CD8-positive, alpha-beta memory T cell (primary cell): ENCODE measurements at regions not wholly inside any gene's neighbourhood (a gene's known extent, or its start where the extent isn't known, plus 50 kb on each side); places are given as distances from the start of the nearest gene placed in this dataset.
"Not testable (repeated sequence)": the region's sequence is repeated elsewhere in the genome, so short reads cannot be mapped to it uniquely, and the experiment has no call there.

Experiments
- CTCF ChIA-PET: fragments of 350-600 bp; sonication (Branson Sonifier 250); formaldehyde crosslinking; loops from one replicate; lab custom pipeline; 2021; ENCODE audit warnings: antibody characterized with exemption; lab: Charles Lee
- POLR2A ChIA-PET: fragments of 350-600 bp; sonication (Branson Sonifier 250); formaldehyde crosslinking; loops from one replicate; lab custom pipeline; 2021; ENCODE audit warnings: antibody characterized with exemption; lab: Charles Lee
- DNase-seq, 5 donors: peaks; one replicate each; pipeline versions ENCODE4 v3.0.0 to v3.0.0-alpha.2; 2020 to 2022; ENCODE audit warnings: mixed read lengths in 1 of 5
- H3K27ac ChIP-seq: one replicate; pipeline ENCODE4 v1.7.0; 2013; ENCODE audit warnings: low read depth, mild to moderate bottlenecking, low read length, moderate library complexity
- H3K27me3 ChIP-seq: 2 replicates; pipeline ENCODE4 v1.7.0; 2013; ENCODE audit warnings: low read length, mild to moderate bottlenecking; ENCODE audit not compliant: insufficient read depth, poor library complexity, severe bottlenecking
- H3K36me3 ChIP-seq: 2 replicates; pipeline ENCODE4 v1.7.0; 2013; ENCODE audit warnings: mild to moderate bottlenecking, low read length, moderate library complexity; ENCODE audit not compliant: insufficient read depth
- H3K4me1 ChIP-seq: 2 replicates; pipeline ENCODE4 v1.7.0; 2013; ENCODE audit warnings: mild to moderate bottlenecking, low read length, moderate library complexity; ENCODE audit not compliant: insufficient read depth
- H3K4me3 ChIP-seq: 2 replicates; pipeline ENCODE4 v1.7.0; 2013; ENCODE audit warnings: mild to moderate bottlenecking, low read length
- H3K9me3 ChIP-seq: 2 replicates; pipeline ENCODE4 v1.7.0; 2013; ENCODE audit warnings: mild to moderate bottlenecking, low read length
- H3K27ac Mint-ChIP-seq, 8 donors: one replicate each; pipeline ENCODE4 v1.8.0; 2020 to 2021; ENCODE audit warnings: mixed read lengths in 8 of 8, mild to moderate bottlenecking in 6 of 8, inconsistent platforms in 3 of 8, moderate library complexity in 3 of 8
- H3K27me3 Mint-ChIP-seq, 2 donors: one replicate each; pipeline ENCODE4 v1.8.0; 2020 to 2021; ENCODE audit warnings: mixed read lengths in 2 of 2, mild to moderate bottlenecking in 1 of 2, moderate library complexity in 1 of 2
- H3K36me3 Mint-ChIP-seq, 3 donors: one replicate each; pipeline ENCODE4 v1.8.0; 2020 to 2021; ENCODE audit warnings: mixed read lengths in 3 of 3, inconsistent platforms in 1 of 3, mild to moderate bottlenecking in 1 of 3
- H3K4me1 Mint-ChIP-seq, 3 donors: one replicate each; pipeline ENCODE4 v1.8.0; 2020 to 2021; ENCODE audit warnings: mixed read lengths in 3 of 3, inconsistent platforms in 1 of 3, mild to moderate bottlenecking in 1 of 3
- H3K4me3 Mint-ChIP-seq, 7 donors: one replicate each; pipeline ENCODE4 v1.8.0; 2020 to 2021; ENCODE audit warnings: mixed read lengths in 7 of 7, mild to moderate bottlenecking in 6 of 7, moderate library complexity in 4 of 7, inconsistent platforms in 2 of 7
- H3K9me3 Mint-ChIP-seq, 5 donors: one replicate each; pipeline ENCODE4 v1.8.0; 2020 to 2022; ENCODE audit warnings: mixed read lengths in 5 of 5, mild to moderate bottlenecking in 3 of 5, moderate library complexity in 2 of 5, inconsistent platforms in 1 of 5

- CTCF ChIA-PET, result no interaction called here
- Mint-ChIP-seq H3K4me3 (no peak overlapping the region), H3K36me3 (no peaks in the 10 kb centered on the region), H3K9me3 (peaks cover 0 to 3% (median 0%) of the 10 kb centered on the region in 5 donors), H3K4me1 (no peaks in the 10 kb centered on the region), H3K27ac (no peak overlapping the region), H3K27me3 (no peaks in the 10 kb centered on the region)
- H3K4me1 ChIP-seq, result no peaks in the 10 kb centered on the region
- no peaks in the 10 kb centered on the region for H3K27me3 ChIP-seq
- H3K36me3 ChIP-seq, result no peaks in the 10 kb centered on the region
- DNase-seq, result no peak
- H3K9me3 ChIP-seq, result no peaks in the 10 kb centered on the region
- POLR2A ChIA-PET, result no interaction called here
- no peak overlapping the region for H3K4me3 ChIP-seq
- no peak overlapping the region for H3K27ac ChIP-seq
Measured at GRCh38 chr7:109641445-109641844, 1071.8 kb downstream of the DNAJB9 start.

GRCh38 chr7:109646124-109646523, 1076.5 kb downstream of the DNAJB9 start:
- no peak for DNase-seq
- Mint-ChIP-seq H3K27ac (no peak overlapping the region), H3K27me3 (no peaks in the 10 kb centered on the region), H3K9me3 (peaks cover 0 to 13% (median 0%) of the 10 kb centered on the region in 5 donors), H3K4me1 (no peaks in the 10 kb centered on the region), H3K36me3 (no peaks in the 10 kb centered on the region), H3K4me3 (no peak overlapping the region)
- Histone ChIP-seq H3K4me3 (no peak overlapping the region), H3K36me3 (no peaks in the 10 kb centered on the region), H3K4me1 (no peaks in the 10 kb centered on the region), H3K27ac (no peak overlapping the region), H3K9me3 (no peaks in the 10 kb centered on the region), H3K27me3 (no peaks in the 10 kb centered on the region)
- ChIA-PET CTCF (no interaction called here), POLR2A (no interaction called here)

GRCh38 chr7:109646594-109646993, 1076.9 kb downstream of the DNAJB9 start:
- POLR2A ChIA-PET, DNase-seq, H3K27ac Mint-ChIP-seq, H3K4me3 Mint-ChIP-seq, H3K4me1 ChIP-seq, H3K36me3 ChIP-seq, H3K4me1 Mint-ChIP-seq, H3K27me3 Mint-ChIP-seq, CTCF ChIA-PET, H3K9me3 ChIP-seq, H3K36me3 Mint-ChIP-seq, H3K4me3 ChIP-seq, H3K27me3 ChIP-seq, H3K27ac ChIP-seq: not testable (repeated sequence)
- H3K9me3 Mint-ChIP-seq, result peaks cover 0 to 13% (median 0%) of the 10 kb centered on the region in 5 donors

GRCh38 chr7:109647263-109647662, 1077.6 kb downstream of the DNAJB9 start:
- POLR2A ChIA-PET, H3K27ac ChIP-seq, H3K4me3 Mint-ChIP-seq, H3K4me1 ChIP-seq, H3K4me1 Mint-ChIP-seq, CTCF ChIA-PET, H3K27ac Mint-ChIP-seq, H3K27me3 Mint-ChIP-seq, H3K36me3 Mint-ChIP-seq, DNase-seq, H3K27me3 ChIP-seq, H3K36me3 ChIP-seq, H3K4me3 ChIP-seq, H3K9me3 ChIP-seq: not testable (repeated sequence)
- H3K9me3 Mint-ChIP-seq, result peaks cover 0 to 13% (median 0%) of the 10 kb centered on the region in 5 donors

- Histone ChIP-seq H3K27ac (no peak overlapping the region), H3K27me3 (no peaks in the 10 kb centered on the region), H3K4me3 (no peak overlapping the region), H3K36me3 (no peaks in the 10 kb centered on the region), H3K9me3 (no peaks in the 10 kb centered on the region), H3K4me1 (no peaks in the 10 kb centered on the region)
- H3K9me3 Mint-ChIP-seq, result peaks cover 0 to 9% (median 2%) of the 10 kb centered on the region in 5 donors
- no peak overlapping the region for H3K27ac Mint-ChIP-seq
- H3K4me1 Mint-ChIP-seq, result no peaks in the 10 kb centered on the region
- DNase-seq, result no peak
- no peaks in the 10 kb centered on the region for H3K27me3 Mint-ChIP-seq
- CTCF ChIA-PET, result no interaction called here
- no peak overlapping the region for H3K4me3 Mint-ChIP-seq
- POLR2A ChIA-PET, result no interaction called here
- H3K36me3 Mint-ChIP-seq, result no peaks in the 10 kb centered on the region
Measured at GRCh38 chr7:109659261-109659660, 1089.6 kb downstream of the DNAJB9 start.

DNA sequence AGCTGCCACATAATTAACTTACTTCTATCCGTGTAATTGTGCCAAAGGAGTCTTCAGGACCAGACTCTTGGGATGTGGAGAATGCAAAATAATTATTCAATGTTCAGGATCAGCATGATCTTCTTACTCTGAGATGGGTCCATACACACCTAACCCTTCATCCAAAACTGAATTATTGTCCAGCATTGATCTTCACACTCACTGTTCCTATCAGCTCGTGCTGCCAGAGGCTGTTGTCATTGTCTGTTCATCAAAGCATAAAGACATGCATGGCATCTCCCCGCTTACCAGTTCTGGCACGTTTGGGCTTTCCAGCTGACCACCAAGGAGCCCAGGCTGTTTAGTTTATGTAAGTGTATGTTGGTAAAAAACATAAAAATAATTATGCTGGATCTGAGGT, 1090.7 kb downstream of the DNAJB9 start:
- H3K9me3 Mint-ChIP-seq, result peaks cover 0 to 3% (median 0%) of the 10 kb centered on the region in 5 donors

DNA sequence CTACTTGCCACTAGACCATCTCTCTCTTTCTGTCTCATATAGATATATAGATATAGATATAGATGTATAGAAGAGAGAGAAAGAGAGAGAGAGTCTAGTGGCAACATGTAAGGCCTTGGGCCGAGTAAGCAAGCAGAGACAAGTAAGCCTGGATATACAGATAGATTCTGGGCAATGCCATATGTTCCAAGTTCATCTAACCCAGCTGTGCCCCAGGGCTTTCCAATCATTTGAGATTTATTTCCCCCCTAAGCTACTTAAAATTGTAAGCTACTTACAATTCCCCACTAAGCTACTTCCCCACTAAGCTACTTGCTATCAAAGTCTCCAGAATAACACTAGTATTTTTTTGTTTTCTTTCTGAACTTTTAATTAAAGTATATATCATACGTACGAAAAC, 1094.1 kb downstream of the DNAJB9 start:
- CTCF ChIA-PET, result no interaction called here
- no peak overlapping the region for H3K4me3 Mint-ChIP-seq

More for the DNA sequence above, 1090.7 kb downstream of the DNAJB9 start:
- Mint-ChIP-seq H3K36me3 (no peaks in the 10 kb centered on the region), H3K27ac (no peak overlapping the region), H3K4me3 (no peak overlapping the region), H3K4me1 (no peaks in the 10 kb centered on the region), H3K27me3 (no peaks in the 10 kb centered on the region)
- Histone ChIP-seq H3K27ac (no peak overlapping the region), H3K4me3 (no peak overlapping the region), H3K27me3 (no peaks in the 10 kb centered on the region), H3K4me1 (no peaks in the 10 kb centered on the region), H3K36me3 (no peaks in the 10 kb centered on the region), H3K9me3 (no peaks in the 10 kb centered on the region)
- POLR2A ChIA-PET, result no interaction called here
- DNase-seq, result no peak
- CTCF ChIA-PET, result no interaction called here

GRCh38 chr7:109687269-109687668, 1117.6 kb downstream of the DNAJB9 start:
- H3K27me3 ChIP-seq, H3K27ac Mint-ChIP-seq, H3K36me3 ChIP-seq, H3K27ac ChIP-seq, DNase-seq, H3K4me3 Mint-ChIP-seq, H3K36me3 Mint-ChIP-seq, CTCF ChIA-PET, H3K4me1 Mint-ChIP-seq, H3K4me3 ChIP-seq, POLR2A ChIA-PET, H3K4me1 ChIP-seq, H3K9me3 ChIP-seq, H3K27me3 Mint-ChIP-seq: not testable (repeated sequence)
- H3K9me3 Mint-ChIP-seq, result peaks cover 0 to 12% (median 10%) of the 10 kb centered on the region in 5 donors

More for the DNA sequence above, 1094.1 kb downstream of the DNAJB9 start:
- H3K36me3 ChIP-seq, result no peaks in the 10 kb centered on the region
- no peak overlapping the region for H3K27ac Mint-ChIP-seq
- POLR2A ChIA-PET, result no interaction called here
- no peaks in the 10 kb centered on the region for H3K4me1 ChIP-seq
- H3K36me3 Mint-ChIP-seq, result no peaks in the 10 kb centered on the region
- H3K9me3 ChIP-seq, result no peaks in the 10 kb centered on the region
- H3K27me3 ChIP-seq, result no peaks in the 10 kb centered on the region
- no peaks in the 10 kb centered on the region for H3K4me1 Mint-ChIP-seq
- H3K4me3 ChIP-seq, result no peak overlapping the region
- H3K27ac ChIP-seq, result no peak overlapping the region
- no peak for DNase-seq
- peaks cover 0 to 3% (median 2%) of the 10 kb centered on the region in 5 donors for H3K9me3 Mint-ChIP-seq
- no peaks in the 10 kb centered on the region for H3K27me3 Mint-ChIP-seq

DNA sequence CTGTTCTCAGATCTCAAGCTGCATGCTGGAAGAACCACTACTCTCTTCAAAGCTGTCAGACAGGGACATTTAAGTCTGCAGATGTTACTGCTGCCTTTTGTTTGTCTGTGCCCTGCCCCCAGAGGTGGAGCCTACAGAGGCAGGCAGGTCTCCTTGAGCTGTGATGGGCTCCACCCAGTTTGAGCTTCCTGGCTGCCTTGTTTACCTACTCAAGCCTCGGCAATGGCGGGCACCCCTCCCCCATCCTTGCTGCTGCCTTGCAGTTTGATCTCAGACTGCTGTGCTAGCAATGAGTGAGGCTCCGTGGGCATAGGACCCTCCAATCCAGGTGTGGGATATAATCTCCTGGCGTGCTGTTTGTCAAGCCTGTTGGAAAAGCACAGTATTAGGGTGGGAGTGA, 1122.9 kb downstream of the DNAJB9 start:
- POLR2A ChIA-PET, H3K9me3 ChIP-seq, CTCF ChIA-PET, H3K27ac ChIP-seq, H3K4me3 ChIP-seq, H3K27me3 Mint-ChIP-seq, H3K27ac Mint-ChIP-seq, H3K27me3 ChIP-seq, H3K36me3 ChIP-seq, H3K4me1 ChIP-seq, DNase-seq, H3K36me3 Mint-ChIP-seq, H3K4me1 Mint-ChIP-seq, H3K4me3 Mint-ChIP-seq: not testable (repeated sequence)
- H3K9me3 Mint-ChIP-seq, result peaks cover 0 to 14% (median 13%) of the 10 kb centered on the region in 5 donors
